ENCODE measurements at regions not wholly inside any gene's neighbourhood (a gene's known extent, or its start where the extent isn't known, plus 50 kb on each side); places are given as distances from the start of the nearest gene placed in this dataset.

GRCh38 chr3:13165576-13165975 lies 92.3 kb upstream of the IQSEC1 start:
- TF ChIP-seq POLR2A (IDR thresholded peaks at IDR 0.05): no peak
- no peak for TF ChIP-seq CTCF (IDR thresholded peaks at IDR 0.05)

Measured in Peyer's patch (tissue), 4 donors.